ENCODE measurements at regions not wholly inside any gene's neighbourhood (a gene's known extent, or its start where the extent isn't known, plus 50 kb on each side); places are given as distances from the start of the nearest gene placed in this dataset.

GRCh38 chr1:87560601-87561360 is 232.1 kb downstream of the LMO4 start:
- no peak for TF ChIP-seq Cebpa-rat (IDR thresholded peaks at IDR 0.05)
- Histone ChIP-seq H3K4me3 (no peak overlapping the region), H3K27me3 (no peaks in the 10 kb centered on the region), H3K4me2 (no peak overlapping the region), H3K9ac (no peak overlapping the region), H3K27ac (no peak overlapping the region), H4K20me1 (no peaks in the 10 kb centered on the region), H3K4me1 (no peaks in the 10 kb centered on the region), H3K36me3 (no peaks in the 10 kb centered on the region), H3K9me3 (replicated peaks in 1 of 11) (no peaks in the 10 kb centered on the region)

- no peak for TF ChIP-seq Cebpa-rat (IDR thresholded peaks at IDR 0.05)
- Histone ChIP-seq H3K9ac (no peak overlapping the region), H3K9me3 (replicated peaks in 1 of 11) (no peaks in the 10 kb centered on the region)
Observed at GRCh38 chr1:87563211-87563610, 234.5 kb downstream of the LMO4 start.

GRCh38 chr1:87565861-87566260 is 237.2 kb downstream of the LMO4 start:
- no peak overlapping the region for H3K4me3 ChIP-seq
- no peaks in the 10 kb centered on the region for H3K27me3 ChIP-seq
- TF ChIP-seq Cebpa-rat (IDR thresholded peaks at IDR 0.05), result no peak
- H4K20me1 ChIP-seq, result no peaks in the 10 kb centered on the region
- no peak overlapping the region for H3K4me2 ChIP-seq
- H3K9ac ChIP-seq, result no peak overlapping the region
- H3K27ac ChIP-seq, result no peak overlapping the region
- H3K9me3 ChIP-seq (replicated peaks in 1 of 11), result no peaks in the 10 kb centered on the region
- no peaks in the 10 kb centered on the region for H3K4me1 ChIP-seq
- H3K36me3 ChIP-seq, result no peaks in the 10 kb centered on the region

More at GRCh38 chr1:87563211-87563610, 234.5 kb downstream of the LMO4 start:
- no peaks in the 10 kb centered on the region for H3K27me3 ChIP-seq
- H3K36me3 ChIP-seq, result no peaks in the 10 kb centered on the region
- H3K27ac ChIP-seq, result no peak overlapping the region
- H3K4me2 ChIP-seq, result no peak overlapping the region
- no peaks in the 10 kb centered on the region for H3K4me1 ChIP-seq
- H3K4me3 ChIP-seq, result no peak overlapping the region
- H4K20me1 ChIP-seq, result no peaks in the 10 kb centered on the region

GRCh38 chr1:87568005-87568404 is 239.3 kb downstream of the LMO4 start:
- no peak overlapping the region for H3K4me3 ChIP-seq
- H3K36me3 ChIP-seq, result no peaks in the 10 kb centered on the region
- no peaks in the 10 kb centered on the region for H4K20me1 ChIP-seq
- no peak for TF ChIP-seq Cebpa-rat (IDR thresholded peaks at IDR 0.05)
- H3K4me1 ChIP-seq, result no peaks in the 10 kb centered on the region
- no peak overlapping the region for H3K4me2 ChIP-seq
- H3K27me3 ChIP-seq, result no peaks in the 10 kb centered on the region
- no peak overlapping the region for H3K9ac ChIP-seq
- no peak overlapping the region for H3K27ac ChIP-seq
- no peaks in the 10 kb centered on the region for H3K9me3 ChIP-seq (replicated peaks in 1 of 11)

- Histone ChIP-seq H3K27me3 (no peaks in the 10 kb centered on the region), H3K9ac (no peak overlapping the region), H3K9me3 (replicated peaks in 1 of 11) (no peaks in the 10 kb centered on the region), H4K20me1 (no peaks in the 10 kb centered on the region), H3K4me3 (no peak overlapping the region), H3K4me1 (no peaks in the 10 kb centered on the region), H3K4me2 (no peak overlapping the region), H3K27ac (no peak overlapping the region), H3K36me3 (no peaks in the 10 kb centered on the region)
- TF ChIP-seq Cebpa-rat (IDR thresholded peaks at IDR 0.05), result no peak
Observed at GRCh38 chr1:87568911-87569310, 240.2 kb downstream of the LMO4 start.

- no peak overlapping the region for H3K4me3 ChIP-seq
- no peak overlapping the region for H3K4me2 ChIP-seq
- no peak for TF ChIP-seq Cebpa-rat (IDR thresholded peaks at IDR 0.05)
- H3K4me1 ChIP-seq, result no peaks in the 10 kb centered on the region
- H3K9me3 ChIP-seq (replicated peaks in 1 of 11), result no peaks in the 10 kb centered on the region
- H3K27me3 ChIP-seq, result no peaks in the 10 kb centered on the region
- no peaks in the 10 kb centered on the region for H3K36me3 ChIP-seq
- H4K20me1 ChIP-seq, result no peaks in the 10 kb centered on the region
- no peak overlapping the region for H3K9ac ChIP-seq
- H3K27ac ChIP-seq, result no peak overlapping the region
Observed at GRCh38 chr1:87572008-87572407, 243.3 kb downstream of the LMO4 start.

- H3K36me3 ChIP-seq, result no peaks in the 10 kb centered on the region
- no peak overlapping the region for H3K4me3 ChIP-seq
- H3K9ac ChIP-seq, result no peak overlapping the region
- H3K27me3 ChIP-seq, result no peaks in the 10 kb centered on the region
- H4K20me1 ChIP-seq, result no peaks in the 10 kb centered on the region
- no peak overlapping the region for H3K4me2 ChIP-seq
- TF ChIP-seq Cebpa-rat (IDR thresholded peaks at IDR 0.05), result no peak
- H3K27ac ChIP-seq, result no peak overlapping the region
- no peaks in the 10 kb centered on the region for H3K4me1 ChIP-seq
- H3K9me3 ChIP-seq (replicated peaks in 1 of 11), result no peaks in the 10 kb centered on the region
Observed at GRCh38 chr1:87572891-87573290, 244.2 kb downstream of the LMO4 start.

GRCh38 chr1:87575528-87575927 is 246.8 kb downstream of the LMO4 start:
- Histone ChIP-seq H3K4me1 (no peaks in the 10 kb centered on the region), H3K4me2 (no peak overlapping the region), H4K20me1 (no peaks in the 10 kb centered on the region), H3K9ac (no peak overlapping the region), H3K4me3 (no peak overlapping the region), H3K36me3 (no peaks in the 10 kb centered on the region), H3K9me3 (replicated peaks in 1 of 11) (no peaks in the 10 kb centered on the region), H3K27me3 (no peaks in the 10 kb centered on the region), H3K27ac (no peak overlapping the region)
- TF ChIP-seq Cebpa-rat (IDR thresholded peaks at IDR 0.05), result no peak

GRCh38 chr1:87578464-87578863 is 249.8 kb downstream of the LMO4 start:
- Histone ChIP-seq H3K36me3 (no peaks in the 10 kb centered on the region), H3K4me3 (no peak overlapping the region), H3K4me2 (no peak overlapping the region), H3K4me1 (no peaks in the 10 kb centered on the region), H3K27me3 (no peaks in the 10 kb centered on the region), H3K9me3 (replicated peaks in 1 of 11) (no peaks in the 10 kb centered on the region), H4K20me1 (no peaks in the 10 kb centered on the region), H3K9ac (no peak overlapping the region), H3K27ac (no peak overlapping the region)
- no peak for TF ChIP-seq Cebpa-rat (IDR thresholded peaks at IDR 0.05)

- no peaks in the 10 kb centered on the region for H3K36me3 ChIP-seq
- H3K4me3 ChIP-seq, result no peak overlapping the region
- H3K4me2 ChIP-seq, result no peak overlapping the region
Observed at GRCh38 chr1:87583459-87583858, 254.8 kb downstream of the LMO4 start.

More at GRCh38 chr1:87583459-87583858, 254.8 kb downstream of the LMO4 start:
- Histone ChIP-seq H3K9me3 (replicated peaks in 1 of 11) (no peaks in the 10 kb centered on the region), H3K27me3 (no peaks in the 10 kb centered on the region), H3K27ac (no peak overlapping the region), H4K20me1 (no peaks in the 10 kb centered on the region), H3K9ac (no peak overlapping the region), H3K4me1 (peaks cover 0 to 13% (median 7%) of the 10 kb centered on the region in 10 experiments; a peak in 7 of 20 replicates)
- TF ChIP-seq Cebpa-rat (IDR thresholded peaks at IDR 0.05), result no peak

Measured in BLaER1 treated with 17β-estradiol and CSF1 and Interleukin-3, amounts not matched to agents 10 nM and 100 nM (cell line).